HPDE6-E6E7 (cell line): ENCODE measurements at regions not wholly inside any gene's neighbourhood (a gene's known extent, or its start where the extent isn't known, plus 50 kb on each side); places are given as distances from the start of the nearest gene placed in this dataset.

Experiments
- DNase-seq: peaks from one replicate; pipeline ENCODE4 v3.0.0; 2011; ENCODE audit warnings: missing footprints; ENCODE audit errors: extremely low spot score

DNA sequence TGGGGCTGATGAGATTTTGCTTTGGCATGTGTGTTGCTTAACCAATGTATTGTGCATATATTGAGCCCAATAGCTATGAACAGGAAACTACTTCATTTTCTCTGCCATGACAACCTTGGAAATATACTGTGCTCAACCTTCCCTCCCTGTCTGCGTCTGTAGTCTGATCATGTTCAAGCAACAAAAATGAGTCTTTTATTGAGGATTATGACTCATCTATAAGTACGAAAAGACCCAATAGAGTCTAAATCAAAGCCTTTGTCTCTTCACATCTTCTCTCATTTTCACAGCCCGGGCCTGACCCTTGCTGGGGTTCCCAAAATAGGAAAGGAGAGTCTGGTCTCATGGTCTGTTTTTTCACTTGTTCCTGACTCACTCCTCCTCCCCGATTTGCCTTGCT, 158.2 kb downstream of the CAND1 start:
- no peak for DNase-seq

DNA sequence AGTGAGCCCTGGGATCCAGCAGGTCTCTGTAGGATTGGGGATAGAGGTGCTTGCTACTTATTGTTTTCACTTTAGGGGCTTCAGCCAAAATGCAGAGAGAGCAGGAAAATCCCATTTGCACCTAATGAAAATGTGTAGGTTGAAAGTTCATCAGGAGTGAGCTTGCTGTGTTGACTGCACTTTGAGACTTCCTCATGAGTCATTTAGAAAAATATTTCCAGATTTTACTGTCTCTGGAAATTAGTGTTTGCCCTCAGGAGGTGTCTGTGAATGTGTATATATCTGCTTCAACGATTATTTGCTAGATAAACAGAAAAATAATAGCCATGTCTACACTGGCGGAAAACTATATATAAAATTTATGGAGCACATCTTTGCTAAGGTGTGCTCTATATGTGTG, 159.3 kb downstream of the CAND1 start:
- no peak for DNase-seq

DNA sequence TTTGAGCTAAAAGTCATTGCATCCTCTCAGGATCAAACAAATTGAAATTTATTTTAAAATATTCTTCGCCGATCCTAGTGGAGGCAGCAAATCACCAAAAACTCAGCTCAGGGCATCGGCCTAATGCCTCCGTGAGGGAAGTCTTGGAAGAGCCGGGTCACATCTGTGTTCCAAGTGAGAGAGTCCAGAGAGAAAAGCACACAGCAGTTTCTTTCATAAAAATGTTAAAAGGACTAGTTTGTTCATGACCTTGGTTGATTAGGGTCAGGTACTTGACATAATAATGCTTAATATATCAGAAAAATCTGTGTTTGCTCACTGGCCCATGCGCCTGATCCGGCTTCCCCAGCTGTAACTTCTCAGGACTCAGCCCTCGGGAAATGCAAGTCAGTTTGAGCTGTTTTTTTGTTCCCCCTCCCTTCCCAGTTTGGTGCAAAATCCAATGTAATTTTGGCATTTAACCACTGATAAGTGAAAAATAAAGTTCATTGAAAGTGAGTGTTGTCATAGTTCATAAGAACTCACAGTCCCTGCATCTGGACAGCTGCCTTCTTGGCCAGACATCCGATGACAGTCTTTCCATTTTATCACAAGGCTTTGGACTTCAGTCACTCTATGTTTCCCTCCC, 161.7 kb downstream of the CAND1 start:
- DNase-seq = no peak

DNA sequence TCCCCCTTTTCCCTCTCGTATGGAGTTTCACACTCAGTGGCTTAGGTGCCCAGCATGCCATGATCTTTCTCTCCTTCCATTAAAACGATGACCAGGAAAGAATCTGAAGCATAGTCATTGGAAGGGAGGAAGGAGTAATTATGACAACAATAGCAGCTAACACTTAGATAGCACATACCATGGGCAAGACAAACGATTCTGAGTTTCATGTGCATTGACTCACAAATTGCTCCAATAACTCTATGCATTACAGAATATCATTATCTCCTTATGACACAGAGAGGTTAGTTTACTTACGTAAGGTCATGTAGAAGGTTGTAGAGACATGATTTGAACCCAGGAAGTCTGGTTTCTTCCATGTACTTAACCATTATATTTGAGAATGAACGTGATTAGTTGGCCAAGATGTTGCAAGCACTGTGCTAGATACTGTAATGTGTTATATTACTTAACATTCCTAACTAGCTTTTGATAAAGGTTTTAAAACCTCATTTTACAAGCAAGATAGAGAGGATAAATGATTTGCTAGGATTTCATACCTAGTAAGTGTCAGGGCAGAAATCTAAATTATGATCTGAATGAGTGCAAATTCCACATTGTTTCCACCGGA, 162.4 kb downstream of the CAND1 start:
- no peak for DNase-seq

DNA sequence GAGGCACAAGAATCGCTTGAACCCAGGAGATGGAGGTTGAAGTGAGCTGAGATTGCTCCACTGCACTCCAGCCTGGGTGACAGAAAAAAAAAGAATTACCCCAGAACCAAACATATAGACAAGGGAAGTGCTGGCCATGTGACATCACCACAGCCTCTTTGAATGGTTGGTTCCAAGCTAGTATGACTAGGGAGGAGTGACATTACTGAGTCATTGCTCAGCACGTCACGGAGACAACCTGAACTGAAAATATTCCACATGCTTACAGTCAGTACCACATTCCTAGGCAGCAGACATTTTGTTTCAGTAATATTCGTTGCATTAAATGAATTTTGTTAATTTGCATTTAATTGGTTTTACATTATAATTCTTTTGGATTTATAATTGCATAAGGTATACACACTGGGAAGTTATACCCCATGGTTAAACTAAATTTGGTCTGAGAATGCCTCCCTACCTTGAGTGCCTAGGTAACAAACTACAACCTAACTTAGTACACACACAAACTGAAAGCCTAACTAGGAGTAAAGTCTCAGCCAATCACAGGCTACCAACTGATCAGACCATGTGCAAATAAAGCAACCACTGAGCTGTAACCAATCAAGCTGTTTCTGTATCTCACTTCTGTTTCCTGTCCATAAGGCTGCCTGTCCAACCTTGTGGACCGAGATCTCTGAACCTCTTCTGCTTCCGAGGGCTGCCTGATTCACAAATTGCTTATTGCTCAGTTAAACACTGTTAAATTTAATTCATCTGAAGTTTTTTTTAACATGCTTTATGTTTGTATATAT, 164.4 kb downstream of the CAND1 start:
- DNase-seq = no peak

DNA sequence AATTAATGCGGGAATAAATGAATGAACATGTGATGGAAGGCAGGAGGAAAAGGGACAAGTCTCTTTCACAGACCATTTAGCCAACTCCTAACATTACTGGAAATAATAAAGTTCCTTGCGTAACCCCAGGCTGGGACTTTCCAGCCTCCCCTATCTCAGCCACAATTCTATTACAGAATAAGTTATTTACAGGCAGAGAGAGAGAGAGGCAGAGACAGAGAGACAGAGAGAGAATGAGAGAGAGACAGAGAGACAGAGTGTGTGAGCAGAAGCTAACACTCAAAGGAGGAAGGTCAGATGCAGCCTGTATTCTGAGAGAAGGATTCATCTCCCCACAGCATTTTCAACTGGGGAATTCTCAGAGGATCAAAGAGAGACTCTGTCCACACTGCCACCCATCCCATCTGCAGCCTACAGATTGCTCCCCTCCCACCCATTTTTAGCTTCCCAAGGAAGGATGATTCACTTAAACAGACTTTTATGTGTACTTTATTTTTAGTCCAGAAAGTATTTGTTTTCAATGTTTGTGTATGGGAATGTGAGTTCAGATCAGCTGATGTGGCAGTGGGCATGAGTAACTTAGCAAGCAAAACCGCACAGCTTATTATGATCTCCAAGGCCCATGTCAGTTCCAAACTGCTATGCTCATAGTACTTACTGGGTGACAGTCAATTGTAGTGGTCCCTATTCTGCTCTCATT, 165.7 kb downstream of the CAND1 start:
- no peak for DNase-seq

DNA sequence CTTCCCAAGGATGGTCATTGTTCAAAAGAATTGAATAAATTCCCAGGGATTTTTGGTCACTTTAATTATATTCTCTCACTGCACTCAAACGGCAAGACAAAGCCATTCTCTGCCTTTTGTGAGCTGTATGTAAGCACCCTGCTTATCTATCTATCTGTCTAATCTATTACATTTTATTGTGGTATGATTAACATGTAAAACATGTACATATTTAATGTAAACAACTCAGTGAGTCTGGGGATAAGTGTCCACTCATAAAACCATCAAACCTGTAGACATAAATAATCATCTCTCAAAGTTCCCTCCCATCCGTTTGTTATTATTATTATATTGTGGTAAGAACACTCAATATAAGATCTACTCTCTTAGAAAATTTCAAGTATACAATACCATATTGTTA, 167.1 kb downstream of the CAND1 start:
- DNase-seq = no peak

DNA sequence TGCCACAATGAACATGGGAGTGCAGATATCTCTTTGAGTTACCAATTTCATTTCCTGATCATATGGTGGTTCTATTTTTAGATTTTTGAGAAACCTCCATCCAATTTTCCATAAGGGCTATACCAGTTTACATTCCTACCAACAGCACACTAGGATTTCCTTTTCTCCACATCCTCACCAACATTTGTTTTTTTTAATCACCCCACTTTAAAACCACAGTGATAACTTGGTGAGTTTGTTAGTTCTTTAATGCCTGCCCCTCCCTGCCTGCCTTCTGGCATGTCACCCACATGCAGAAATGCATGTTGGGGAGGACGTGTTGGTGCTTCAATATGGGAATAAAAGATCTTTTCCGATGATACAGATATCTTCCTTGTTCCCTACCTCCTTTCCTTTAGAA, 167.9 kb downstream of the CAND1 start:
- DNase-seq = no peak

DNA sequence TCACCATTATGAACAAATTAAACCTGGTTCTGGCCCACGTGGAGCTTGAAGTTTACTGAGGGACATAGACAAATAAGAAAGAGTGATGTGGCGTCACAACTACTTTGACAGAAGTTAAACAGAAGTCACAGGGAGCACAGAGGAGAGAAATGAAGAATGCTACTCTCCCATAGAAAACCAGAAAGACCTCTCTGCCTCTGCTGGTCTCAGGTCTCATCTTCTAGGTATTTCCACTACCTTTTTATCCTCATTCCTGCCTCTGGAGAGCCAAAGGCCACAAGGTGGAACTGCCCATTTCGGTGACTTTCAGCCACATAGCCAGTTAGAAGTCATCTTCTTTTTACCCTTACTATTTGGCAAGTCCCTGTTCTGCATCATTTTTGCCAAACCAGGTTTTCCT, 170.5 kb downstream of the CAND1 start:
- no peak for DNase-seq

DNA sequence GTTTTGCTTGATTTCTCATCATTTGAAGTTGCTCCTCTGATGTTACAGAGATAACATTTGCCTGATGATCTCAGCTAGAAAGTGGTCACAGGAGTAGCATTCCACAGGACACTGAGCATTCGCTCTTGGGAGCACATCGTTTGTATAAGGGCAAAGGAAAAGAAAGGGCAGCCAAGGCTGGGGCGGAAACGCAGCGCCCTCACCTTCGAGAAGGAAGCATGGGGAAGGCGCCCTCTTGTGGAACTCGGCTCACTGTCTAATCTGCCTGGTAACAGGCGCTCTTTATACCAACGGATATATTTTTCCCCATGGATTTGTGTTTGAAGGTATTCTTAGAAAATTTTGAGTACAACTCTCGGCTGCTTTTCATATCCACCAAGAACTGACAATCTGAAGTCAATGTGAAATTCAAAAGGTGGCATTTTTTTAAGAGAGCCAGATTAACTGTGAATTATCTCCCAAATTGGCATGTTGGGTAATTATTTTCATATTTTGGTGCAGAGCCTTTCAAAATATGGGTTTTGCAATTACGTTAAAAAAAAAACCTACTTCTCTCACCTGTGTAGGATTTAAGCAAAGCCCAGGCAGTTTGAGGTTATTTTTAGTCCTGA, 172.7 kb downstream of the CAND1 start:
- DNase-seq = peak; percentile 70

DNA sequence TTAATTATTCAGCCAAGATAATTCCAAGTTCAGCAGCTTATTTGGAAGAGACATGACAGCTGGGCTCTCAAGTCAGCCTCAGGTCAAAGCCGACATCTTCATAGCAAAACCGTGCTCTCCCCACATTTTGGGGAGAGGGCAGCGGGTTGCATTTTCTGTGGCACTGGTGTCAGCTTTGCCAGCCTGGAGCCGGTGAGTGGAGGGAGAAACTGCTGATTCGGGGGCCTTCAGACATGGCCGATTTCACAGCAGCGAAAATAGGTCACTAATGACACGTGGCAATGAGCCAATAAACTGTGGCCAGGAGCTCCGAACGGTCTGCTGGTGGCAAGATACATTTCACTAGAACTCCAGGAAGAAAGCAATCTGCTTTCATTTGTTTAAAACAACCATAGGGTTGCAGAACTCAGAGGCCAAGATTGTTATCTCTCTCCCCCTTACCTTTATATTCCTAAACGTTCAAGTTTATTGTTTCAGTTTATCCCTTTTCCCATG, 173.2 kb downstream of the CAND1 start:
- no peak for DNase-seq

DNA sequence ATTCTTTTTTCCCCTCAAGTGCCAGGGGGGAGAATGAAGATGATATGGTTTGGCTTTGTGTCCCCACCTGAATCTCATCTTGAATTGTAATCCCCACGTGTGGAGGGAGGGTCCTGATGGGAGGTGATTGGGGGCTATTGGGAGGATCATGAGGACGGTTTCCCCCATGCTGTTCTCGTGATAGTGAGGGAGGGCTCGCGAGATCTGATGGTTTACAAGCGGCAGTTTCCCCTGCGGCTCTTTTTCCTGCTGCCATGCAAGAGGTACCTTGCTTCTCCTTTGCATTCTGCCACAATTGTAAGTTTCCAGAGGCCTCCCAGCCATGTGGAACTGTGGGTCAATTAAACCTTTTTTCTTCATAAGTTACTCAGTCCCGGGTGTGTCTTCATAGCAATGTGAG, 173.7 kb downstream of the CAND1 start:
- DNase-seq = no peak

DNA sequence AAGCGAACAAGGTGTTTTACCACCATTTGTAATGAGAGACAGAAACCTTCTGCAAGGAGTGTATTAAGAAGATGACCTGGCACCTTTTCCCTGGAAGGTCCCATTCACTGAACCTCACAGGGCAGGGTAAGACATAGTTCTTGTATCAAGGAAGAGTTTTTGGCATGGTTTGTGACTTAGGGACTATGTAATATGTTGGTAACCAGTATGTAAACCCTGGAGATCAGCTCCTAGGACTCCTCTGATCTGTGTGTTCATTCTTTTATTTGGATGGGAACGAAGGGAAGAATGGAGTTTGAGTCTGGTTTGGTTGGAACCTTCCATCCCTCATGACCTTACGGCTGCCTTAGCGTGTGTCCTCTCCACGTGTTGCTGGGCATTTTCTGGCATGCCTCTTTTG, 175.4 kb downstream of the CAND1 start:
- DNase-seq = no peak

DNA sequence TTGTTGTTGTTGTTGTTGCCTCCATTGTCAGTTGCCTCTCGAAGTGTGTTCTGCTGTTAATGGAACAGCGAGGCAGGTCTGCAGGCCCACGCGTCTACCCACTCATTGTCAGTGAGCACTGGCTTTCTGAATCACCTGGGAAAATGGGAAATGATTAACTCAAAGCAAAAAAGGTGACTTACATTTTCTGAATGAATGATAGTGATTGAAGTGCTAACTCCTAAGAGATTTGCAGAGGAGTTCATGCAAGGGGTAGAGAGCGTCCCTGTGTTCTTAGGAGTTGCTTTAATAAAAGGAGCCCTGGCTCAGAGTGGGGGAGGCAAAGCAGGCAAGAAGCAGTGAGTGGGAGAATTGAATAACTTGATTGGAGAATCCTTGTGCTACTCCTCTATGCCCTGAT, 177.6 kb downstream of the CAND1 start:
- no peak for DNase-seq

DNA sequence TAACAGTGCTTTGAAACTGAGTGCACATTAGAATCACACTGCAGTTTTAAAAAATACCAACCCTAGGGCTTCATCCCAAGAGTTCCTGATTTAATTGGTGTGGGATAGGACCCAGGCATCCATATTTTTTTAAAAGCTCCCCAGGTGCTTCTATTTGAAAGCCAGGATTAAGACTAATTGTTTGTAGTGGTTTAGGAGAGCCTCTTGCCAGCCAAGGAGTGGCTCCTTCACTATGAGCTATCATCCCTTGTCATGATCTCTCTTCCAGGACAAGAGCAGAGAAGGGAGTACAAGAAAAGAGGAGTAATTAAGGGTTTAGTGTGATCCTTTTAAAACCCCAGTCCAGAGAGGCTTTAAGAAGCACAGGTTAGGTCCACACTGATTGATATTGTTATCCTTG, 178.0 kb downstream of the CAND1 start:
- DNase-seq = no peak

DNA sequence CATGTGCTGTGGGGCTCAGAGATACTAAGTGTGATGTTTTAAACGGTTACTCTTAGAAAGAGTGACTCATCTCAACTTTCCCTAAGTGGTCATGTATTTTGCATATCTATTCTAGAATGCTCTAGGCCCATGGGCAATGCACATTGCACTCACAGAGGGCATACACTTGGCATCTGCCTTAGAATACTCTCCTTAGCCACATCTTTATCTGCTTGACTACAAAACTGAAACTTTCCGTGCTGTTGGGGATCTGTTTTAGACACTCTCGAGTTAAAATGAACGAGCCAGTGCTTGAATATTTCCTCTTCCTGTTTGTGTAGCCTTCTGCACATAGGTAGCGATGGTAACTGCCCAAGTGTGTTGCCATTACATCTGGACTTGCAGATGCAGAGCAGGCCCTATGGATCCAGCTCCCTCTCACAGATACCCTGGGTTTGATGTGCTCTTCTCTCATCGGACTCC, 180.5 kb downstream of the CAND1 start:
- no peak for DNase-seq

DNA sequence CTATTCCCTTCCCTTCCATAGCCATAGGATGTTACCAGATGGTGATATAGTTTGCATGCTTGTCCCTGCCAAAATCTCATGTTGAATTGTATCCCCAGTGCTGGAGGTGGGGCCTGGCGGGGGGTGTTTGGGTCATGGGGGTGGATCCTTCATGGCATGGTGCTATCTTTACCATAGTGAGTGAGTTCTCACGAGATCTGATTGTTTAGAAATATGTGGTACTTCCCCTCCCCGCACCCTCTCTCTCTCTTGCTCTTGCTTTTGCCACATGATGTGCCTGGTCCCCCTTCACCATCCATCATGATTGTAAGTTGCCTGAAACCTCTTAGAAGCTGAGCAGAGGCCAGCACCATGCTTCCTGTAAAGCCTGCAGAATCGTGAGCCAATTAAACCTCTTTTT, 181.3 kb downstream of the CAND1 start:
- DNase-seq = no peak

DNA sequence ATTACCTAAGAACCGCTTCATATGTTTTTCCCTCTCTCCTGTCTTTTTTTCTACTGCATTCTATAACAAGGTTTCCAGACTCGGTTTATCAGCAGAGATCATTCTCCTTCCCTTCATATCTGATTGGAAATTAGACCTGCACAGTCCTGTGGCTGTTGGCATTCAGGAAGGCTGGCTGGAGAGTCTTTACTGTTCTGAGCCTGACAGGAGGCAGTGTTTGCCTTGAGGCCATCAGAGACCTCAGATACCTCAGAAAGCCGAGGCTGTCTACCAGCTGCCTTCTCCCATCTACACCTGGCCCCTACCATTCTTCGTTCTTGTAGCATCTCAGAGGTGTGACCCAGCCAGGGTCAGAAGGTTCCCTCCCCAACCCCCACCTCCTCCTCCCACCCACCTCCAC, 182.0 kb downstream of the CAND1 start:
- no peak for DNase-seq

DNA sequence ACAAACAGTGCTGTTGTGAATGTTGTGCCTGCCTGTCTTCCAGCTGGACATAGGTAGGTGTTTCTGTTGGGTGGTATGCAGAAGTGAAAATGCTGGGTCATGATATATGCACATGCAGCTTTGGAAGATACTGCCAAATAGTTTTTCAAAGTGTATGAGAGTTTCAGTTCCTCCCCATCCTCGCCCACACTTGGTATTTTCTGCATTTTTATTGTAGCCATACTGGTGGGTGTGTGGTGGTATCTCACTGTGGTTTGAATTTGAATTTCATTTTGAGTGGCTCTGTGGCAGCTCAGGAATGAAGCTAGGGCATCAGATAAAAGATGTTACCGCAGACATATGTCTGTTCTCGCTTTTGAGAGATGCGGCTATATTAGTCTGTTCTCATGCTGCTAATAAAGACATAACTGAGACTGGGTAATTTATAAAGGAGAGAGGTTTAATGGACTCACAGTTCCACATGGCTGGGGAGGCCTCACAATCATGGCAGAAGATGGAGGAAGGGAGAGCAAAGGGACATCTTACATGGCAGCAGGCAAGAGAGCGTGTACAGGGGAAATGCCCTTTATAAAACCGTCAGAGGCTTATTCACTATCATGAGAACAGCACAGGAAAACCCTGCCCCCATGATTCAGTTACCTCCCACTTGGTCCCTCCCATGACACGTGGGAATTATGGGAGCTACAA, 183.1 kb downstream of the CAND1 start:
- DNase-seq = no peak

DNA sequence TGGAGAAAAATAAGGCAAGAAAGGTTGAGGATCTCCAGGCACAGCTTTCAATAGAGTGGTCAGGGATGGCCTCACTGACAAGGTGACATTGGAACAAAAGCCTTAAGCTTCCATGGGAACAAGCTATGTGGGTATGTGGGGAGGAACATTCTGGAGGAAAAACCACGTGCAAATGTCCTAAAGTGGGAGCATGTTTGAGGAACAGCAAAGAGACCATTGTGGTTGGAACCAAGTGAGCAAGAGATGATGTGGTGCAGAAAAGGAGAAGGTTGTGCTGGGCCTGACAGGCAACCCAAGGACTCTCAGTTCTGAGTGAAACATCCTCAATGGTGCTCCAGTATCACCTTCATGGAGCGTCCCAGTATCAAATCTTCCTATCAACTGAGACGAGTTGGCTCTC, 184.0 kb downstream of the CAND1 start:
- DNase-seq = no peak

DNA sequence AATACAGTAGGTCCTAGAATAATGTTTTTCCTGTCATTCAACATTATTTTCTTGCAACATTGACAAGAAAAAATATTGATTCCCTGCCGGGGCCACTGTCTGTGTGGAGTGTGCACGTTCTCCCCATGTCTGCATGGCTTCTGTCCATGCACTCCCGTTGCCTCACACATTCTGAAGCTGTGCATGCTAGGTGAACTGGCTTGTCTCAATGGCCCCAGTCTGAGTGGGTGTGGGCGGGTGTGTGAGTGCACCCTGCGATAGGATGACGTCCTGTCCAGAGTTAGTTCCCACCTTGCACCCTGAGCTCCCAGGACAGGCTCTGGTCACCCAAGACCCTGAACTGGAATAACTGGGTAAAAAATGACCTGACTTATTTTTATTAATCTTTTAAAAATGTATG, 186.1 kb downstream of the CAND1 start:
- DNase-seq = no peak
